22Rv1 (cell line): ENCODE measurements at regions not wholly inside any gene's neighbourhood (a gene's known extent, or its start where the extent isn't known, plus 50 kb on each side); places are given as distances from the start of the nearest gene placed in this dataset.

ENCODE experiments used
- H3K27ac ChIP-seq: fragments of 450-650 bp; 2 replicates; pipeline ENCODE4 v1.5.1; 2017
- CTCF ChIP-seq: fragments of 450-650 bp; IDR thresholded peaks from 2 replicates; pipeline ENCODE4 v1.5.1; 2017; ENCODE audit warnings: mild to moderate bottlenecking
- ZFX ChIP-seq: fragments of 450-650 bp; IDR thresholded peaks from 2 replicates; pipeline ENCODE4 v1.6.1; 2017; ENCODE audit warnings: antibody characterized with exemption, borderline replicate concordance

GRCh38 chr9:84152204-84152603 is 171.6 kb downstream of the RMI1 start:
- no peak overlapping the region for H3K27ac ChIP-seq
- TF ChIP-seq ZFX (no peak), CTCF (no peak)

DNA sequence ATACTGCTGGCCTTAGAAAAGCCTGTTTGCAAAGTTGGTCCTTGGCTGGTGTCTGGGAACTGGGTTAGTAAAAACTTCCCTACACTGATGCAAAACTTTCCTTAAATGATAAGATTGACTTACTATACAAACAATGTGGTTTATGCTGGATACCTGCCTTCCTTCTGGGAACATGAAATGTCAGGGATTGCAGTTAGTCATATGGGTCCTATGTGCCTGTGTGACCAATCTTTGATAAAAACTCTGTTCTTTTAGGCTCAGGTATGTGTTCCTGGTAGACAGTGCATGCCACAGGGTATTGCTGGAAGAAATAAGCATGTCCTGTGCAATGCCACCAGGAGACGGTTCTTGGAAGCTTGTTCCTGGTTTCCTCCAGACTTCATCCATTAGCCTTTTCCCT is 173.3 kb downstream of the RMI1 start:
- H3K27ac ChIP-seq: no peak overlapping the region
- TF ChIP-seq ZFX (no peak), CTCF (no peak)

DNA sequence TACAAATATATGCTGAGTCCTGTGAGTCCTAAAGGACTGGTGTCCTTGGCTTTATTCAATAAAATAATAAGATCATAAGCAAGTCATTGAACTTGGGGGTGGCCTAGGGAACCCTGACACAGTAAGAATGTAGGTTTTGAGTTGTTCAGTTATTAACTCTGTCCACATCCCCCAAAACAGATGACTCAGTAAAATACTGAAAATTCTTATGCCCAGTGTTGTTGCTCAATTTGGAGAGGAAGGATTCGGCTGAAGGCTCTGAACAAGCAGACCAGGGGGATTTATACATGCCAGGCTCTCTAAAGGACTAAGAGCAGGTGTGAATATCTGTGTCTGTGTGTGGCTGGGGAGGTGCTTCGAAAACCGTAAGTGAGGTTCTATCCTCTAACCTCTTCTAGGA is 173.7 kb downstream of the RMI1 start:
- TF ChIP-seq CTCF (no peak), ZFX (no peak)
- no peak overlapping the region for H3K27ac ChIP-seq

GRCh38 chr9:84163052-84163650 is 177.4 kb downstream of the SLC28A3 start:
- TF ChIP-seq CTCF: no peak
- TF ChIP-seq ZFX: no peak
- H3K27ac ChIP-seq: no peak overlapping the region

GRCh38 chr9:84166891-84167290 is 173.7 kb downstream of the SLC28A3 start:
- no peak for TF ChIP-seq ZFX
- TF ChIP-seq CTCF: no peak
- no peak overlapping the region for H3K27ac ChIP-seq

DNA sequence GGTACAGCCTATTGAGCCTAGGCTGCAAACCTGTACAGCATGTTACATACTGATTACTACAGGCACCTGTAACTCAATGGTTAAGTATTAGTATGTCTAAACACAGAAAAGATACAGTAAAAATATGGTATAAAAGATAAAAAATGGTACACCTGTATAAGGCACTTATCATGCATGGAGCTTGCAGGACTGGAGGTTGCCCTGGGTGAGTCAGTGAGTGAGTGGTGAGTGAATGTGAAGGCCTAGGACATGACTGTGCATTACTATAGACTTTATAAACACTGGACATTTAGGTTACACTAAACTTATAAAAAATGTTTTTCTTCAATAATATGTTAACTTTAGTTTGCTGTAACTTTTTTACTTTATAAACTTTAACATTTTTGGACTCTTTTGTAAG is 171.3 kb downstream of the SLC28A3 start:
- no peak for TF ChIP-seq CTCF
- TF ChIP-seq ZFX: no peak
- H3K27ac ChIP-seq: no peak overlapping the region

GRCh38 chr9:84170521-84171141 is 169.9 kb downstream of the SLC28A3 start:
- TF ChIP-seq ZFX (no peak), CTCF (no peak)
- H3K27ac ChIP-seq: no peak overlapping the region
